M059J (cell line): ENCODE measurements at regions not wholly inside any gene's neighbourhood (a gene's known extent, or its start where the extent isn't known, plus 50 kb on each side); places are given as distances from the start of the nearest gene placed in this dataset.
"Not testable (repeated sequence)": the region's sequence is repeated elsewhere in the genome, so short reads cannot be mapped to it uniquely, and the experiment has no call there.

Experiments
- DNase-seq: peaks from one replicate; pipeline ENCODE4 v3.0.0-alpha.2; 2012; ENCODE audit warnings: low read depth

DNA sequence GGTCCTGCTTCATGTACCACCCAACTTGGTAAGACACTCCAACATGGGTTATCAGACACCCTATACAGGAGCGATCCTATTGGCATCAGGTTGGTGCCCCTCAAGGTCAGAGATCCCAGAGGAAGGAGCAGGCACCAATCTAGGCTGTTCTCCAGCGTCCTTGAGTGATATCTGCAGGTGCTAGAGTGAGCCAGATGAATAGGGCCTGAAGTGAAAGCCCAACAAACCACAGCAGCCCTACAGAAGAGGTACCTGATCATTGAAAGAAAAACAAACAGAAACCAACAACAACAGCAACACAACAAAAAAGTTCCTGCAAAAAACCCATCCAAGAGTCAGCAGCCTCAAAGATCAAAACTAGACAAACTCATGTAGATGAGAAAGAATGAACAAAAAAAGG is 584.8 kb downstream of the HINT1 start:
- no peak for DNase-seq

DNA sequence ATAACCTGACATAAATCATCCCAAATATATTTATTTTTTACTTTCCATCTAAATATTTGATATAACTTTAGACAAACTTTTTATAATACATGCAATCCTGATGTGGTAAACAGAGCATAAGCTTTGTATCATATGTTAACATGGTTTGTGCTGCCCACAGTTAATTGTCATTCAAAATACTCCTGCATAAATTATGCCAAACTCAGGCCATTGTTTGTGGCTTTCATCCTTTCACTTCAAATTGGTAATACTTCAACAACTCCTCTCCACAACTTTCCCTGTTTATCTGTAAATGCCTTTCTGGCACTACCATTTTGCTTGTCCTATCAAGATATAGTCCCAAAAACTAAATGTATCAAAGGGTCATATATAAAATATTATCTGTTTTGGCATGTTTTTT is 586.7 kb downstream of the HINT1 start:
- no peak for DNase-seq

DNA sequence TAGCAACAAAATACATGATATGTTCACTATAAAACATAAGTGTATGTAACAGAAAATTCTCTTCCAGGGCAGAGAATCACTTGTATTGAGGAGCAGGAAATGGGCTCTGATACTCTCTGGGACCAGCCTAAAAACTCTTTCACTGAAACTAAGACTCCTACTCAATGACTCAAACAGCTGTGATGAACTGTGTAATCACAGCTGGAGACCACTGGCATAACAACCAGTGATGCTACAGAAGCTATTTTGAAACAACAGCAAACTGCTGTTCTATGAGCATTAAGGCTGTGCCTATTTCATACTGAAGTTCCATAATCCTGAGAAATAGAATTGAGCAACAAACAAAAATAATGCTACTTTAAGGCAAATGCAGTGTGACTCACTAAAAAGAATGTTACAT is 594.0 kb downstream of the HINT1 start:
- no peak for DNase-seq

DNA sequence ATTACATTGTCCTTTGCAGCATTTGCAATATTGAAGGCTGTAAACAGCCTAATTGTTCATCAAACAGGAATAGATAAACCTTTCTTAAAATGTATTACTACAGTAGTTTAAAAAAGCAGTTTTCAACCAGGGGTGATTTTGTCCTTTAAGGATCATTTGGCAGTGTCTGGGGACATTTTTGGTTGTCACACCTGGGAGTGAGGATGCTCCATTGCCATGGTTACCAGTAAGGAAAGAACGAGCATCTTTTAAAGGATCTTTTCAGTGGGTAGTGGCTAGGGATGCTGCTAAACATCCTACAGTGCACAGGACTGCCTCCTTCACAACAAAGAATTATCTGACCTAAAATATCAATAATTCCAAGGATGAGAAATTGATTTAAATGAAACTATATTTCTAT is 596.3 kb downstream of the HINT1 start:
- no peak for DNase-seq

DNA sequence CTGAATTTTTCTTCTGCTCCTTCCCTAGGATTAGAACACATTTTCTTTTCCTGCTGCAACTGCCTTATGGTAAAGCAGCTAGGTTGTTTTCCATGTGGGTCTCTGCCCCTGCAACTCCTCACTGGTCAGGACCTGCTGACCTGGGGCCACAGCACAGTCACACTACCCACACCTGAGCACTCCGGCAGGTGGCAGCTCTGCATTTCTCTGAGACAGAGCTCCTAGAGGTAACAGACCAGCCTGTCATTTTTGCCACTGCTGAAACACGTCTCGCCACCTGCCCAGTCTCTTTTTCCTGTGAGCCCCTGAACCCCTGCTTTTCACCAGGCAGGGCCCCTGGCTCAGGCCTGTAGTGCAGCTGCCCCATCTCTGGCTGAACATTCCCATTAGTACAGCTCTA is 609.6 kb downstream of the HINT1 start:
- DNase-seq, result no peak

DNA sequence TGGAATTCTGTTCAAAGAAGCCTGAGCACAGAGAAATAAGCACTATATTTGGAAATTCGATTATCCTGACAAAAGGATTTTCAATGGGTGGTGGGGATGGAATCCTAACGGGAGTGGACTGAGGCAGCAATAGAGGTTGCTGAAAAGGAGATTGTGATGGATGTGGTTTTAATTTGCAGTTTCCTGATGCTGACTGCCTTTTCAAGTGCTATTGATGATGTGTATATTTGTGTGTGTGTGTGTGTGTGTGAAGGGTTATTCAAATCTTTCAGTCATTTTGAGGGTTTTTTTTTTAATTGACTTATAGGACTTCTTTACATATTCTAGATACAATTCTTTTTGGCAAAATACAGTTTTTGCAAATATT is 614.5 kb downstream of the HINT1 start:
- no peak for DNase-seq

DNA sequence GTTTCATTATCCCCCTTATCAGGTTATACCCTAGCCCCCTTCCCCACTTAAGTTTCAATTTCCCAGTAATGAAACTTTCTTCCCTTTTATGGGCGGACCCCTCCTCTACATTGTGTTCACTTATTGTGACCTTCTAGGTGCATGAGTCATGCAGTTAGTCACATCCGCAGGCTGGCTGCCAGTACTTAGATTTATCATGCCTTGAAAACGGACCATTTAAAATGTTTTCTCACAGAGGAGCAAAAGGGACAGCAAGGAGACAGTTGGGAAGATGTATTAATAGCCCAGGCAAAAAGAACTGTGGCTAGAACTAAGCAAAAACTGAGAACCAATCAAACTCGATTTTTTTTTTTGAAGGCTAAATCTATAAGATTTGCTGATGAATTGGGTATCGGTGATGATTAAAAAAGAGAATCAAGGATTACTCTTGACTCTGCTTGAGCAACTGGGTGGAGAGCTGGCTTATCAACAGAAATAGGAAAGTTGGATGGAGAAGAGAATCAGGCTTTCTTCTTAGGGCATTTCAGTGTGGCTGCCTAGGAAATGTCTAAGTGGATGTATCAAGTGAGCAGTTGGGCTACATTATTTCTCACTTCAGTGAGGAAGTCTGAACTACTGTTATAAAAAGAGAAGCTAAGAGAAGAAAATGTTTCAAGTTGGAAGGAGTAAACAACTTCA is 615.0 kb downstream of the HINT1 start:
- DNase-seq, result peak; percentile 92

DNA sequence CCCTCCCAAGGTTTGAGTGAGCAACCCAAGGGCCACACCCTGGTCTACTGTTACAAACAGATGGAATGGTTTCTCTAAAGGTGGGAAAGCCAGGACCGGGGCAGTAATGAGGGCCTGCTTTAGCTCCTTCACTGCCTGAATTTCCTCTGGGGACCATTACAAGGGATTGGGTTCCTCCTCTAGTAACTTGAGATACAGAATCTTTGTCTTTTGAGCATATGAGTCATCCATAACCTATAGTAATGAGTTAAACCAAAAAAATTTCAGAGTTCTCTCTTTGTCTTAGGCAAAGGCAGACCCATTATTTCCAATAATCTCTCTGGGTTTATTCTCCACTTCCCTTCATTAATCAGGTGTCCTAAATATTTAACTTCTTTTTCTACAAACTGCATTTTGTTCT is 618.8 kb downstream of the HINT1 start:
- no peak for DNase-seq

DNA sequence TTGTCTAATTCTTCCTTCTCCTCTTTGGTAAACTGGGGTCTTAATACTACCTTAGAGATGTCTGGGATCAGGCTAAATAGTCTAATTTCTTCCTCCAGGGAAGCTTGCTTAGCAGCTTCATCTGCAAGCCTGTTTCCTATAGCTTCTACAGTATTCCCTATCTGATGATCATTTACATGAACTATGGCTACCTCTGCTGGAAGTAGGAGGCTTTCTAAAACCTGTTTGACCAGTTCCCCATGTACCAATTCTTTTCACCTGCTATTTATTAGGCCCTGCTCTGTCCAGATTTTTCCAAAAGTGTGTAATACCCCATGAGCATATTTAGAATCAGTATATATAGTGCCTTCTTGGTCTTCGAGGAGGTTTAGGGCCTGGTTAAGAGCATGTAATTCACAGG is 619.8 kb downstream of the HINT1 start:
- no peak for DNase-seq

DNA sequence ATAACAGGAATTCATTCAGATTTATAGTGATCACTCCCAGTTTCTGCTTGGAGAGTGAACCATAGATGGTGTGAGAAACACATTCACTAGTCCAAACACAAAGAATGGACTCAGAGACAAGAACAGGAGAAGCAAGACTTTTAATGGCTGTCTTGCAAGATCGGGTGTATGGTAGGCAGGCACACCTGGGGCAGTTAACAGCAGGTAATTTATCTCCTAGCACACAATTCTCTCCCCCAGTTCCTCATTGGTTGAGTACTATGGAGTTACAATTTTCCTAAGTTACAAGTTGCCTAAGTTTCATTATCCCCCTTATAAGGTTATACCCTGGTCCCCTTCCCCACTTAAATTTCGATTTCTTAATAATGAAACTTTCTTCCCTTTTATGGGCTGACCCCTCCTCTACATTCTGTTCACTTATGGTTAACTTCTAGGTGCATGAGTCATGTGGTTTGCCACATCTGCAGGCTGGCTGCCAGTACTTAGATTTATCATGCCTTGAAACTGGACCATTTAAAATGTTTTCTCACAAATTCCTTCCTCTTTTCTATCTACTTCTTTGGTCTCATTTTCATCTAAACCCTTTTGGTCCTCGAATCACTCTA is 623.3 kb downstream of the HINT1 start:
- peak; percentile 83 for DNase-seq

DNA sequence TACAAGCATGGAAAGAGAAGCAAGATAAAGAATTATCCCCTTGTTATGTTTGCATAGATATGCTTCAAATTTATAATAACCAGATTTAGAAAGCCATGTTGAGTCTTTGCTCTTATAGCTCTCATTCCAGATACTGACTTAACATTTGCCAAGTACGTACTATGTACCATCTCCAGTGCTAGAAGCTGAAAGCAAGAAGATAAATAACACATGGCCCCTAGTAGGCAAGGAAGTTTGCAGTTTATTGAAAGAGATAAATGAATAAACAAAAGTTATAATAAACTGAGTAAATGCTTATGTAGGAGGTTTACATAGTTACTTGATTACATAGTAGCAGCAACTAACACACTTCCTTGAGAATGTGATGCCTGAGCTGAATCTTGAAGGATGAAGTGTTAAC is 628.4 kb downstream of the HINT1 start:
- DNase-seq, result no peak

DNA sequence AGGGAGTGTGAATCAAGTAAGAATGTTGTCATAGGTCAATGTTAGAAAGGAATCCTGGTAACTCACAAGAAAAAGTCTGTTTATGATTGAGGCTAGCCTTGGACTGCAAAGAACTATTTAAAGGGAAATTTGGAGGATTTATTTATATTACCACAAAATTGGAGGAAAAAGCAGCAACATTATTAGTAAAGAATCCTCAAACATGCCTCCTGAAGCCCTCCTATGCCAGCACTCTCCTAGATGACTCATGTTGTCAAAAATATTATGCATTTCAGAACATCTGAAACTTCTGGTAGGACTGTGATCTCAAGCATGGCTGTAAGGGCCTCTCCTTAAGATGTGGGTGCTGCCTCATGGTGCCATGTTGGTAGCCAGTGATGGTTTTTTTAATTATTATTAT is 628.5 kb downstream of the CHSY3 start:
- DNase-seq, result no peak

DNA sequence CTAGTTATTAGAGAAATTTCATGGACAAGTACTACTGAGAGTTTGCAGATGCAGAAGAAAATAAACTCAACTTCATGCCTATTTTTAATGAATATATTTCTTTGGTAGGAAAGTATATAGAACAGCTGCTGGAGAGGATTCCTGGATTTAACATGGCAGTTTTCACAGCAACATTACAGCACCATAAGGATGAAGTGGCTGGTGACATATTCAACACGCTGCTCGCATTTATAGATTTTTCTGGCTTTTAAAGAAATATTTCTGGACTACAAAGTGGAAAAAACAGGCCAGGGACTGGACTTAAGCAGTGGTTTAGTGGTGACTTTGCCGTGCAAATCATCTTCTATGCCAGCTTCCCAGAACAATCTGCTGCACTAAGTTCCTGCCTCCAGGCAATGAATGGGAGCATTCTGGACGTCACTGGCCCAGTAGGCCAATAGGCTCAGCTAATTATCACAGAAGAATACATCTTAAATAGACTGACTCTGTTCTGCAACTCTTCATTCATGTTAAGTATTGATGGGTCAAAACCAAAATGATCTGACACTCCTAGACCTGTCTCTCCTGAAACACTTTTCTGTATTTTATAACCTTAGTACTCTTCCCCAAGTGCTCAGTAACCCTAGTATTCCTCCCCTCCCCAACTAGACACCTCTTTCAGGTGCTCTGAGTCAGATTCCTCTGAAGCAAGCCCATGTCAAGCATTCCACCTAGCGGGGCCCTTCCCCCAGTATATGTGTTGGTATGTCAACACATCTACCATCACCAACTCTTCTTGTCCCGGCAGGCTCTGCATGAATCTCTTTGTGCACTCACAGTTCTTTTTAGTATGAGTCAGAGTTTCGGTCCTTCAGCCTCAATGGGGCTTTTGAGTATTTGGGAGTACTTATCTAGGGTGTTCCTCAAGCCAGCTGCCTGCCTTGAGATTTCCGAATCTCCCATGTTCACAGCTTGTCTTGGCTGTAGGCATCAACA is 625.5 kb downstream of the CHSY3 start:
- peak; percentile 60 for DNase-seq

DNA sequence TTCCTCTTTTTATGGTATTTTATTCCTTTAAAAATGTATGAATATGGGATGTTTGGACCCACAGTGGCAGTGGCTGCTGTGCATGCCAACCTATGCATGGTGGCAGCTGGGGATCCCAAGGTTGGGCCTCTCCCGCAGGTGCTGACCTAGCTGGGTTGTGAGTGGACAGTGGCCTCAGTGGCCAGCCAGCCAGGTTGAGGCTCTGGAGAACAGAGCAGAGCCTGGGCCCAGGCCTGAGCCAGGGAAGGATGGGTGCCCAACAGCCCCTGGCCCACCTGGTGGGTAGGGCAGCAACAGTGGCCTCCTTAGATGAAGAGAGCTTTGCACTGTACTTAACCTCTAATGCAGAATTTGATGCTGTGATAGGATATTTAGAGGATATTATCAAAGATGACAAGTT is 624.8 kb downstream of the CHSY3 start:
- no peak for DNase-seq

DNA sequence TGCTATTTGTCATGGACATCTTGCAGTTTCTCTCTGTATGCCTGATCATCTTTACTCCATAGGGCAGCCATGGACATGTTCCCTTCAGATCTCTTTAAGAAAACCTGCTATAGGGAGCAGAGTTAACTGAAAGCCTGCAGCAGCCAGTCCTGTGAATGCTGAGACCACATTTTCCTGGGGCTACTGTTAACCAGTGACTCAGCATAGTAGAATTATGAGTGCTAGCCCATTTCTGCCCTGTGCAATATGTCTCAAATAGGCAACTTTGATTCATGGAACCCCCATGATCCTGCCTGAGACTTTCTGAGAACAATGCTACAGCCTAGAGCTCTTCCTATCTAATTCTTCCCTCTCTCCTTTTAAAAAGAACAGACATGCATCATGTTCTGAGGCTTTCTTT is 624.2 kb downstream of the CHSY3 start:
- DNase-seq, result peak; percentile 70

DNA sequence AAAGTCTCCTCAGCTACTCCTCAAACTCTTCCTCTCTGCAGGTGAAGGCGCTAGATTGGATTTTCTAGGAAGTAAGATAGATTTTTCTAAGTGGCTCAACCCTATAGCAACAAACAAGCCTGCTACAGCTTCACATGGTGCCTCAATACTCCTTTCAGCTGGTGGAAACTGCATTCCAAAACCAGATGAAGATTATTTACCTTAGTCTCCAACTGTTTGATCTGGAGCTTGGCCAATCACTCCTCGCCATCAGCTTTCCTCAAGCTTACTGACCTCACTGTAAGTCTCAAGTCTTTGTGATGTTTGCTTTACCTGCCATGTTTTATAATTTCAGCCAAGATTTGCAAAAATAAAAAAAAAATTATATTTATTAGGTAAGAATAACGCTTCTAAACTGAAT is 622.4 kb downstream of the CHSY3 start:
- no peak for DNase-seq

DNA sequence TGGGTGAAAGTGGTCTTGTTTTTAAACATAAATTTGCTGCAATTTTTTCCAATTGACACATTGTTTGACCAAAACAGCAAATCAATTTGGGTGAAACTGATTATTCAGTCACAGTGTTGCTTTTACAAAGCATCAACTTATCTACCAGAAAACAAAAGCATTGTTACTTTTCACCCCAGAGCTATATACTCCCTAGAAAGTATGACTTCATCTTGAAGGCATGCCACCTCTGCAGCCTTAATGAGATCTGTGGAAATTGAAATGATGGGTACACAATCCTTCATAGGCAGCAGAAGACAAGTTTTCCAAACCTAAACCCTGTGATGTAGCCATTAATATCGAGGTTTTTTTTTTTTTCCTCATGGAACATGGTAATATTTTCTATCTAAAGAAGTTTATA is 615.9 kb downstream of the CHSY3 start:
- peak; percentile 66 for DNase-seq

DNA sequence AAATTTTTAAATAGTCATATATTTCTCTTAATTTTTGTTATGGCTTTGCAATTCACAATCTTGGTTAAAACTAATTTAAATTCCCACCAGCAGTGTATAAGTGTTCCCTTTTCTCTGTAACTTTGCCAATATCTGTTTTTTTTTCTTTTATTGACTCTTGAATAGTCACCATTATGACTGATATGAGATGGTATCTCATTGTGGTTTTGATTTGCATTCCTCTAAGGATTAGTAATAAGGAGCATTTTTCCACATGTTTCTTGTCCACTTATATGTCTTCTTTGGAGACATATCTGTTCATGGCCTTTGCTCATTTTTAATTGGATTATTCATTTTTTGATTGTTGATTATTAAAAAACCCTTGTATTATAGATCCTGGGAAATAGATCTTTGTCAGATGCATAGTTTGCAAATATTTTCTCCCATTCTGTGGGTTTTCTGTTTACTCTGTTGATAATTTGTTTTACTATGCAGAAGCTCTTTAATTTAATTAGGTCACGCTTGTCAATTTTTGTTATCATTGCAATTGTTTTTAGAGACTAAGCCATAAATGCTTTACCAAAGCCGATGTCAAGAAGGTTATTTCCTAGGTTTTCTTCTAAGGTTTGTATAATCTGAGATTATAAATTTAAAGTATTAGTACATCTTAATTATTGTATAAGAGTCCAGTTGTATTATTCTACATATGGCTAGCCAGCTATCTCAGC is 610.9 kb downstream of the CHSY3 start:
- peak; percentile 88 for DNase-seq

DNA sequence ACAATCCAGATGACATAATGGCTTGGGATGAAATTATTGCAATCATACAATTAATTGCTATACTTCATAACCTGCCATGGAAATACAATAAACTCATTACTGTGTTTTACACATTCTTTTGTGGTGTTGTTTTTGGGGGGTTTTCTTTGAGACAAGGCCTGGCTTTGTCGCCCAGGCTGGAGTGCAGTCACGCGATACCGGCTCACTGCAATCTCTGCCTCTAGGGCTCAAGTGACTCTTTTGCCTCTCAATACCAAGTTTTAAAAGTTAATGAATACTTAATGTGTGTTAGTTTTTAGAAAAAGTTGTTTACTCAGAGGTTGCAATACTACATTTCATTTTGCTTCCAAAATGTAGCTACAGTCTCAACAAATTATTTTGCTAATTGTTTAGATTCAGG is 598.4 kb downstream of the CHSY3 start:
- no peak for DNase-seq

DNA sequence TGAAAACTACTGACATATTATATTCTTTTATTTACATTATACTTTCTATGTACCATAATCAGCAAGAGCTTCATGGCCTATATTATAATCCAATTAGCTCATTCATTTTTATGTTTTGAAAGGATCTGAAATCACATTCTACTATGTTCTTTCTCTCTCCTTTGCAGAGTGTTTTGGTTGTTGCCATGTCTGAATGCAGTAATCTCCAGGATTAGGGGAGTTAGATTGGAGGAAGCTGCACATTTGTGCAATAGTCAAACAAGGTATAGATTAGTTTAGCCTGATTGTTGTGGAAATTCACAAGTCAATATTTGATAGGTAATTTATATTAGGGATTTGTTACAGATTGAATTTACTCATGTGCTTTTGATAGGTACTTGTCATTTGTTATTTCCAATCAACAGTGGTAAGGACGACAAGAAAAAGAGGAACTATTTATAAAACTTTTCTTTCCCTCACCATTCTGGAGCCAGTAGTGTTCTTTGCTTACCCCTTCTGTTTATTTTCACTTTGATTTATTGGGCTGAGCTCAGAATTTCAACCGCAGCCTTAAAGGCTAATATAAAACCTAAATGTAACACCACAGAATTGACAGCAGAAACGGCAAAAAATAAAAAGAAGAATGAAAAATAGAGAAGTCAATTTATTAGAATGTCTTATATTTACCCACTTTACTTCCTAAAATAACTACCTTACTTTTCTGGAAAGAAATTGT is 597.0 kb downstream of the CHSY3 start:
- DNase-seq, result peak; percentile 24

DNA sequence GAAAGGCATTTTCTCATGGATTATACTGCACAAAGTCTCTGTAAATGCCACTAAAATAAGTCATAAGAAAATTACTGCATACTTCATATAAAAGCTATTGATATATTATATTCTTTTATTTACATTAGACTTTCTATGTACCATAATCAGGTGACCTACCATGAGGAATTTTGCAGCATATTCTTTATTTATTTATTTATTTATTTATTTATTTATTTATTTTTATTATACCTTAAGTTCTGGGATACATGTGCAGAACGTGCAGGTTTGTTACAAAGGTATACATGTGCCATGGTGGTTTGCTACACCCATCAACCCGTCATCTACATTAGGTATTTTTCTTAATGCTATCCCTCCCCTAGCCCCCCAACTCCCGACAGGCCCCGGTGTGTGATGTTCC is 596.2 kb downstream of the CHSY3 start:
- not testable (repeated sequence) for DNase-seq

DNA sequence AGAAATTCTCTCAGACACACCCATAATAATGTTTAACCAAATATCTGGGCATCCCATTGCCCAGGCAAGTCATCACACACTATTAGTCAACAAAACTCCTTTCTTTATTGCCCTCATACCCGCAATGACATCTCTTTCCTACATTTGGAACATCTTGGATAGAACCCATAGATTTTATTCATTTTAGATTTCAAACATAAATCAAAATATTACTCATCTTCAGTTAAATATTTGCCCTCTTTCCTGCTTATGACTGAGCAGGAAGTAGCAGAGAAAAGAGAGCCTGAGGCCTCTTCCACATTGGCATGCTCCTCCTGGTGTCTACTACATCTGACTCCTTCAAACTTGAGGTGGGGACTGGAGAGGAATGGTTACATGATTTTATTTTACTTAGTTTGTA is 592.0 kb downstream of the CHSY3 start:
- DNase-seq, result peak; percentile 19
